BLaER1 (cell line): ENCODE measurements at regions not wholly inside any gene's neighbourhood (a gene's known extent, or its start where the extent isn't known, plus 50 kb on each side); places are given as distances from the start of the nearest gene placed in this dataset.

Source experiments
- H3K27ac ChIP-seq: shearing (Covaris generic); formaldehyde crosslinking; 2 replicates; pipeline ENCODE4 v1.8.1; 2022
- H3K27me3 ChIP-seq: shearing (Covaris generic); formaldehyde crosslinking; 2 replicates; pipeline ENCODE4 v1.8.1; 2022
- H3K36me3 ChIP-seq: shearing (Covaris generic); formaldehyde crosslinking; 2 replicates; pipeline ENCODE4 v1.8.1; 2022
- H3K4me1 ChIP-seq: shearing (Covaris generic); formaldehyde crosslinking; 2 replicates; pipeline ENCODE4 v1.8.1; 2022
- H3K4me2 ChIP-seq: shearing (Covaris generic); formaldehyde crosslinking; 2 replicates; pipeline ENCODE4 v1.8.1; 2022
- H3K4me3 ChIP-seq: shearing (Covaris generic); formaldehyde crosslinking; 2 replicates; pipeline ENCODE4 v1.8.1; 2022
- H3K9ac ChIP-seq: shearing (Covaris generic); formaldehyde crosslinking; 2 replicates; pipeline ENCODE4 v1.8.1; 2022
- H3K9me3 ChIP-seq: shearing (Covaris generic); formaldehyde crosslinking; 2 replicates; pipeline ENCODE4 v1.8.1; 2022
- H4K20me1 ChIP-seq: shearing (Covaris generic); formaldehyde crosslinking; 2 replicates; pipeline ENCODE4 v1.8.1; 2022
- Cebpa-rat ChIP-seq: shearing (Covaris generic); IDR thresholded peaks from 2 replicates; pipeline ENCODE4 v1.8.1; 2022

- H3K9me3 ChIP-seq, result no peaks in the 10 kb centered on the region
- no peaks in the 10 kb centered on the region for H4K20me1 ChIP-seq
- H3K4me2 ChIP-seq, result no peak overlapping the region
- H3K36me3 ChIP-seq, result no peaks in the 10 kb centered on the region
- H3K9ac ChIP-seq, result no peak overlapping the region
- no peak for TF ChIP-seq Cebpa-rat
- no peaks in the 10 kb centered on the region for H3K4me1 ChIP-seq
- no peak overlapping the region for H3K4me3 ChIP-seq
- H3K27me3 ChIP-seq, result no peaks in the 10 kb centered on the region
- H3K27ac ChIP-seq, result no peak overlapping the region
Observed at GRCh38 chr3:30972449-30972848, 78.0 kb upstream of the GADL1 start.

DNA sequence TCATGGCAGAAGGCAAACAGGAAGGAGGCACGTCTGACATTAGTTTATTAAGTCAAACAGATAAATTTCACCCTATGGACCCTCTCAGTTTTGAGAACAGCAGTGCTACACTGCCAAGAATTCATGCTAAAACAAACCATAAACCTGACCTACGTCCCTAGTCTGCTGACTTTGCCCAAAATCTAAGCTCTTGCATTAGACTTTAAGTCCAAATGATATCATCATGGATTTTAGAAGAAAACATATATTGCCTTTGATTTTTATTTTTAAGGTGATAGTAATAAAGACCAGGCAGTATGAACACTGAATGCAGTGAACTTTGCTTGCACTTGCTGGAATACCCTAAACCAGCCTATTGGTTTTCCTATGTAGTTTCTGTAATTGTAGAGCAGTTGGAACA is 79.6 kb upstream of the GADL1 start:
- TF ChIP-seq Cebpa-rat, result no peak
- Histone ChIP-seq H3K4me2 (no peak overlapping the region), H3K9ac (no peak overlapping the region), H3K4me1 (no peaks in the 10 kb centered on the region), H3K9me3 (no peaks in the 10 kb centered on the region), H3K27me3 (no peaks in the 10 kb centered on the region), H3K4me3 (no peak overlapping the region), H3K36me3 (no peaks in the 10 kb centered on the region), H3K27ac (no peak overlapping the region), H4K20me1 (no peaks in the 10 kb centered on the region)

DNA sequence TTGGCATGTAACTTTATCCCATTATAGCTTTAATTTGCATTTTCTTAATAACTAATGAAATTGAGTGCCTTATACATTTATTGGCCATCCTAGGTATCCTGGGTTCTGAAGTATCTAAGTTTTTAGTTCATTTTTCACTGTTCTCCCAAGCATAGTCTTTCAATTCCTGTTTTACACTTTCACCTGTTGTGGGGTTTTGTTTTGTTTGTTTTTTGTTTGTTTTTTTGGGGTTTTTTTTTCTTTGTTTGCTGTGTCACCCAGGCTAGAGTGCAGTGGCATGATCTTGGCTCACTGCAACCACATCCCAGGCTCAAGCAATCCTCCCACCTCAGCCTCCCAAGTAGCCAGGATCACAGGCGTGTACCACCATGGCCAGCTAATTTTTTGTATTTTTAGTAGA is 83.1 kb upstream of the GADL1 start:
- Histone ChIP-seq H3K4me1 (no peaks in the 10 kb centered on the region), H3K36me3 (no peaks in the 10 kb centered on the region), H3K9me3 (0 out of 2 replicates have a peak, but pooled peaks cover 6% of the 10 kb centered on the region), H4K20me1 (no peaks in the 10 kb centered on the region), H3K4me3 (no peak overlapping the region), H3K9ac (no peak overlapping the region), H3K4me2 (no peak overlapping the region), H3K27me3 (no peaks in the 10 kb centered on the region), H3K27ac (no peak overlapping the region)
- no peak for TF ChIP-seq Cebpa-rat

- H3K36me3 ChIP-seq, result no peaks in the 10 kb centered on the region
- H3K4me1 ChIP-seq, result peaks cover 28% of the 10 kb centered on the region
- H4K20me1 ChIP-seq, result no peaks in the 10 kb centered on the region
- H3K27ac ChIP-seq, result no peak overlapping the region
- H3K9ac ChIP-seq, result no peak overlapping the region
- H3K4me2 ChIP-seq, result no peak overlapping the region
- no peak for TF ChIP-seq Cebpa-rat
- no peak overlapping the region for H3K4me3 ChIP-seq
- H3K9me3 ChIP-seq, result 0 out of 2 replicates have a peak, but pooled peaks cover 6% of the 10 kb centered on the region
- no peaks in the 10 kb centered on the region for H3K27me3 ChIP-seq
Observed at GRCh38 chr3:30980993-30981392, 86.5 kb upstream of the GADL1 start.

GRCh38 chr3:30982416-30983075 is 88.1 kb upstream of the GADL1 start:
- no peaks in the 10 kb centered on the region for H3K27me3 ChIP-seq
- H3K4me2 ChIP-seq, result no peak overlapping the region
- no peak overlapping the region for H3K4me3 ChIP-seq
- no peak overlapping the region for H3K27ac ChIP-seq
- no peaks in the 10 kb centered on the region for H3K36me3 ChIP-seq
- 0 out of 2 replicates have a peak, but pooled peaks cover 6% of the 10 kb centered on the region for H3K9me3 ChIP-seq
- peaks cover 31% of the 10 kb centered on the region for H3K4me1 ChIP-seq
- no peaks in the 10 kb centered on the region for H4K20me1 ChIP-seq
- no peak overlapping the region for H3K9ac ChIP-seq
- TF ChIP-seq Cebpa-rat, result no peak

- no peak for TF ChIP-seq Cebpa-rat
- H3K9me3 ChIP-seq, result 0 out of 2 replicates have a peak, but pooled peaks cover 6% of the 10 kb centered on the region
- H3K9ac ChIP-seq, result peak overlapping the region; percentile 23; the same call in 1 of the 2 replicates
- no peaks in the 10 kb centered on the region for H3K27me3 ChIP-seq
- peak overlapping the region; percentile 37; the same call in 1 of the 2 replicates for H3K4me3 ChIP-seq
- peak overlapping the region; percentile 57; the same call in 1 of the 2 replicates for H3K27ac ChIP-seq
- peaks cover 42% of the 10 kb centered on the region for H3K4me1 ChIP-seq
- H4K20me1 ChIP-seq, result no peaks in the 10 kb centered on the region
- H3K36me3 ChIP-seq, result no peaks in the 10 kb centered on the region
- H3K4me2 ChIP-seq, result peak overlapping the region; percentile 78
Observed at GRCh38 chr3:30984855-30985749, 90.6 kb upstream of the GADL1 start.

DNA sequence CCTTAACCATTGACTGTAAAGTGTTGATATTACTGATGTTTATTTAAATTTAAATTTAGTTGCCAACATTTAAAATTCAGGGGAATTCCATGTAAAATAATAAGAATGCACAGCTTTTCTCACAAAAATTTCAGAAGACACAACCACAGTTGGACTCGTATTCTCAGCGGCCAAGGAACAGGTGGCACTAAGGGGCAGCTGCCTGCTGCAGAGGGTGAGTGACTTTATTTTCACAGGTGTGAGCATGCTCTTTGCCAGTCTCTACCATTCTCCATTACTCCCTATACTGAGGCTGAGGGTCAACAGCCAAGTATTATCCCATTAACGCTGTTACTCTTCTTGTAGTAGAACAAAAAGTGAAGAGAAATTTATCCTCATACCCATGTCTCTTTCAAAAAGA is 92.1 kb upstream of the GADL1 start:
- H3K4me1 ChIP-seq, result peaks cover 42% of the 10 kb centered on the region
- H3K27ac ChIP-seq, result no peak overlapping the region
- H3K9me3 ChIP-seq, result 0 out of 2 replicates have a peak, but pooled peaks cover 2% of the 10 kb centered on the region
- H3K9ac ChIP-seq, result no peak overlapping the region
- no peaks in the 10 kb centered on the region for H4K20me1 ChIP-seq
- H3K27me3 ChIP-seq, result no peaks in the 10 kb centered on the region
- H3K4me2 ChIP-seq, result peak overlapping the region; percentile 5; the same call in 1 of the 2 replicates
- no peak for TF ChIP-seq Cebpa-rat
- no peaks in the 10 kb centered on the region for H3K36me3 ChIP-seq
- H3K4me3 ChIP-seq, result no peak overlapping the region

- Histone ChIP-seq H3K36me3 (no peaks in the 10 kb centered on the region), H3K27ac (no peak overlapping the region), H3K4me2 (peak overlapping the region; percentile 7; the same call in 1 of the 2 replicates), H3K4me3 (no peak overlapping the region), H4K20me1 (no peaks in the 10 kb centered on the region), H3K27me3 (no peaks in the 10 kb centered on the region), H3K9me3 (peaks cover 9% of the 10 kb centered on the region; the same call in 1 of the 2 replicates), H3K4me1 (peaks cover 36% of the 10 kb centered on the region), H3K9ac (no peak overlapping the region)
- TF ChIP-seq Cebpa-rat, result no peak
Observed at GRCh38 chr3:30988769-30989168, 94.3 kb upstream of the GADL1 start.

DNA sequence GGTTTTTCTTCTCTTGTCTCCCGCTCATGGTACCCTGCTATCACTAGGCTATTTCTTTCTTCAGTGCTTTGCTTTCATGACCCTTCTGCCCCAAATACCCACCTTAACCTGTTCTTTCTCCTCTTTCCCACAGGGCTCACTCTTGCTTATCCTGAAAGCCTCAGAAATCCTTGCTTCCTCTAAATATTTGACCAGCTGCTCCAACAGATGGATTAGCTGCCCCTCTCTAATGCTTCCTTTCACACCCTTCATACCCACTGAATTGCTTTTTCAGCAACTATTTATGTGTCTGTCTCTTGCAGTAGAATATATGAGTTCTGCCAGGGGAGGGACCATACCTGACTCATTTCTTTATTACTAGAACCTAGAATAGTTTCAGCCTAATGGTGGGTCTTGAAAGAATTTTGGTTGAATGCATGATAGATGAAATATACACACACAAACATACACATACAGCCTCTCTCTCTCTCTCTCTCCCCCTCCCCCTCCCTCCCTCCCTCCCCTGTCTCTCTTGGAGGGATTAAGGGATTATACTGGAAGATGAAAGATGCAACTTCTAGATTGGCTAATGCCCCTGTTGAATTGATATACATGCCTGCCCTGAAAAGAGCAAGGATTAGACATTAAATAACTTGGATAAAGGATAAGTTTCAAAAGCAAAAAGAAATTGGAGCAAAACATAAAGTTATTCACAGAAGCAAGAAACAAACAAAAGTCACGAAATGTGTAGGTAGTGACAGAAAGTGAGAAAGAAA is 95.0 kb upstream of the GADL1 start:
- H4K20me1 ChIP-seq, result no peaks in the 10 kb centered on the region
- H3K9me3 ChIP-seq, result peaks cover 11% of the 10 kb centered on the region; the same call in 1 of the 2 replicates
- no peak overlapping the region for H3K9ac ChIP-seq
- H3K4me2 ChIP-seq, result 0 out of 2 replicates have a peak overlapping the region, but pooled peaks have one; percentile 7
- H3K4me1 ChIP-seq, result peaks cover 30% of the 10 kb centered on the region
- TF ChIP-seq Cebpa-rat, result no peak
- H3K27me3 ChIP-seq, result no peaks in the 10 kb centered on the region
- H3K4me3 ChIP-seq, result no peak overlapping the region
- H3K36me3 ChIP-seq, result no peaks in the 10 kb centered on the region
- no peak overlapping the region for H3K27ac ChIP-seq
